Transverse colon (tissue), 4 donors: ENCODE measurements at regions not wholly inside any gene's neighbourhood (a gene's known extent, or its start where the extent isn't known, plus 50 kb on each side); places are given as distances from the start of the nearest gene placed in this dataset.

ENCODE experiments used
- DNase-seq: peaks from one replicate; pipeline ENCODE4 v3.0.0-alpha.2; 2019
- H3K27ac ChIP-seq, 4 donors: fragments of 200-600 bp; sonication (generic); 2 replicates each; pipeline ENCODE4 v1.5.1; 2016 to 2018; ENCODE audit warnings: inconsistent platforms in 4 of 4
- H3K27me3 ChIP-seq: fragments of 200-600 bp; sonication (generic); 2 replicates; pipeline ENCODE4 v1.5.1; 2017; ENCODE audit warnings: inconsistent platforms
- H3K36me3 ChIP-seq, 4 donors: fragments of 200-600 bp; sonication (generic); 2 replicates each; pipeline ENCODE4 v1.5.1; 2017 to 2019; ENCODE audit warnings: inconsistent platforms in 4 of 4
- H3K4me1 ChIP-seq, 4 donors: fragments of 200-600 bp; sonication (generic); 2 replicates each; pipeline ENCODE4 v1.5.1; 2017 to 2020; ENCODE audit warnings: inconsistent platforms in 4 of 4
- H3K4me3 ChIP-seq, 4 donors: fragments of 200-600 bp; sonication (generic); 1 replicate in 1 of 4; 2 replicates in 3 of 4; pipeline versions ENCODE4 v1.5.1 to v1.6.1; 2017 to 2019; ENCODE audit warnings: inconsistent platforms in 4 of 4
- H3K9me3 ChIP-seq, 2 donors: fragments of 200-600 bp; sonication (generic); 2 replicates each; pipeline ENCODE4 v1.5.1; 2017 to 2019; ENCODE audit warnings: inconsistent platforms in 2 of 2
- CTCF ChIP-seq, 5 experiments: fragments of 200-600 bp in 3 of 5; fragments of 450-650 bp in 2 of 5; sonication (generic) in 3 of 5; IDR thresholded peaks; 1 replicate in 2 of 5; 2 replicates in 3 of 5; pipeline ENCODE4 v1.5.1; 2016 to 2017; ENCODE audit warnings: antibody characterized with exemption in 5 of 5, inconsistent platforms in 3 of 5, mild to moderate bottlenecking in 2 of 5, moderate library complexity in 1 of 5
- EP300 ChIP-seq: sonication (generic); formaldehyde crosslinking; IDR thresholded peaks from one replicate; pipeline ENCODE4 v1.6.1; 2017; ENCODE audit warnings: antibody characterized with exemption, low read depth
- POLR2A ChIP-seq: fragments of 450-650 bp; IDR thresholded peaks from one replicate; pipeline ENCODE4 v1.6.1; 2016; ENCODE audit warnings: antibody characterized with exemption, mild to moderate bottlenecking, moderate library complexity
- POLR2AphosphoS5 ChIP-seq, 3 donors: sonication (generic); formaldehyde crosslinking; IDR thresholded peaks; one replicate each; pipeline ENCODE4 v1.6.1; 2016; ENCODE audit warnings: antibody characterized with exemption in 3 of 3
- WGBS, 2 donors: methylation state at CpG; one replicate each; pipeline ENCODE4 v1.1.5; 2018; ENCODE audit warnings: low coverage in 1 of 2; 5-methylcytosine and 5-hydroxymethylcytosine counted together
- in situ Hi-C, 4 donors: fragments of 200-750 bp; cut with MboI; loops; one replicate each; pipeline versions ENCODE4 v1.15.0 to v1.15.1; 2017; ENCODE audit warnings: low sequenced_read_pairs in 3 of 4, low pct_ligation_motif_present in 1 of 4, low pct_unique_long_range_greater_than_20kb in 1 of 4
- intact Hi-C: fragments of 100-400 bp; cut with DNase I; formaldehyde crosslinking; loops from one replicate; pipeline ENCODE4 v1.15.1; 2023; ENCODE audit warnings: low total_unique reads

GRCh38 chr6:112831022-112831421 is 483.9 kb downstream of the RFPL4B start:
- Histone ChIP-seq H3K27me3 (no peaks in the 10 kb centered on the region), H3K27ac (no peak overlapping the region), H3K4me1 (no peaks in the 10 kb centered on the region), H3K36me3 (no peaks in the 10 kb centered on the region), H3K4me3 (no peak overlapping the region), H3K9me3 (no peaks in the 10 kb centered on the region)
- no peak for TF ChIP-seq EP300
- TF ChIP-seq POLR2A: no peak
- no peak for TF ChIP-seq CTCF (IDR thresholded peaks at IDR 0.05)
- TF ChIP-seq POLR2AphosphoS5 (IDR thresholded peaks at IDR 0.05): no peak
- intact Hi-C loops (no loop called here), in situ Hi-C loops (no loop called here)
- 46 to 57% methylated on average over 1 of the region's 1 CpG for WGBS, 2 donors
- no peak for DNase-seq

- 72 to 80% methylated on average over 4 of the region's 4 CpGs for WGBS, 2 donors
- no peak for TF ChIP-seq EP300
- no peak for TF ChIP-seq CTCF (IDR thresholded peaks at IDR 0.05)
- Histone ChIP-seq H3K27ac (no peak overlapping the region), H3K4me3 (no peak overlapping the region), H3K27me3 (no peaks in the 10 kb centered on the region), H3K36me3 (no peaks in the 10 kb centered on the region), H3K4me1 (no peaks in the 10 kb centered on the region), H3K9me3 (no peaks in the 10 kb centered on the region)
- intact Hi-C loops (no loop called here), in situ Hi-C loops (no loop called here)
- DNase-seq: no peak
These were observed 486.5 kb downstream of the RFPL4B start for GRCh38 chr6:112833581-112834131.

- no peak for DNase-seq
- TF ChIP-seq EP300 (no peak), POLR2AphosphoS5 (IDR thresholded peaks at IDR 0.05) (no peak), POLR2A (no peak), CTCF (IDR thresholded peaks at IDR 0.05) (no peak)
- WGBS, 2 donors: 84 to 96% methylated on average over 2 to 3 of the region's 3 CpGs
- Histone ChIP-seq H3K9me3 (no peaks in the 10 kb centered on the region), H3K36me3 (no peaks in the 10 kb centered on the region), H3K27ac (no peak overlapping the region), H3K4me3 (no peak overlapping the region), H3K27me3 (no peaks in the 10 kb centered on the region), H3K4me1 (no peaks in the 10 kb centered on the region)
- in situ Hi-C loops (no loop called here), intact Hi-C loops (no loop called here)
These were observed 487.9 kb downstream of the RFPL4B start for GRCh38 chr6:112835078-112835477.

- TF ChIP-seq CTCF (IDR thresholded peaks at IDR 0.05): no peak
- no peak for TF ChIP-seq POLR2A
- TF ChIP-seq POLR2AphosphoS5 (IDR thresholded peaks at IDR 0.05): no peak
- H3K4me1 ChIP-seq: no peaks in the 10 kb centered on the region
- intact Hi-C loops (no loop called here), in situ Hi-C loops (no loop called here)
- H3K4me3 ChIP-seq: no peak overlapping the region
- no peaks in the 10 kb centered on the region for H3K36me3 ChIP-seq
- no peaks in the 10 kb centered on the region for H3K9me3 ChIP-seq
- DNase-seq: no peak
- no peaks in the 10 kb centered on the region for H3K27me3 ChIP-seq
- no peak overlapping the region for H3K27ac ChIP-seq
These were observed 492.4 kb downstream of the RFPL4B start for GRCh38 chr6:112839525-112839961.
